GM19238 (cell line): ENCODE measurements at regions not wholly inside any gene's neighbourhood (a gene's known extent, or its start where the extent isn't known, plus 50 kb on each side); places are given as distances from the start of the nearest gene placed in this dataset.

ENCODE experiments used
- DNase-seq: peaks from one replicate; pipeline ENCODE4 v3.0.0; 2011; ENCODE audit warnings: low spot score; ENCODE audit not compliant: insufficient read length

- no peak for DNase-seq
Observed at GRCh38 chr7:142375710-142376313, 118.0 kb upstream of the PRSS58 start.

- DNase-seq: no peak
Observed at GRCh38 chr7:142372727-142373126, 114.9 kb upstream of the PRSS58 start.

- DNase-seq: no peak
Observed at GRCh38 chr7:142371586-142372377, 113.9 kb upstream of the PRSS58 start.

GRCh38 chr7:142365410-142365842 is 107.6 kb upstream of the PRSS58 start:
- DNase-seq: no peak

GRCh38 chr7:142364551-142364950 is 106.7 kb upstream of the PRSS58 start:
- no peak for DNase-seq

GRCh38 chr7:142362349-142362748 is 104.5 kb upstream of the PRSS58 start:
- no peak for DNase-seq

- DNase-seq: no peak
Observed at GRCh38 chr7:142359694-142360279, 101.9 kb upstream of the PRSS58 start.

GRCh38 chr7:142357953-142358520 is 100.2 kb upstream of the PRSS58 start:
- peak; percentile 26 for DNase-seq

GRCh38 chr7:142356166-142356565 is 98.3 kb upstream of the PRSS58 start:
- no peak for DNase-seq

- no peak for DNase-seq
Observed at GRCh38 chr7:142355328-142355727, 97.5 kb upstream of the PRSS58 start.

GRCh38 chr7:142353147-142354060 is 95.5 kb upstream of the PRSS58 start:
- no peak for DNase-seq

GRCh38 chr7:142352543-142352942 is 94.7 kb upstream of the PRSS58 start:
- no peak for DNase-seq

- DNase-seq: no peak
Observed at GRCh38 chr7:142351145-142351544, 93.3 kb upstream of the PRSS58 start.

GRCh38 chr7:142349670-142350405 is 92.0 kb upstream of the PRSS58 start:
- no peak for DNase-seq

GRCh38 chr7:142348921-142349405 is 91.1 kb upstream of the PRSS58 start:
- no peak for DNase-seq

- DNase-seq: no peak
Observed at GRCh38 chr7:142348100-142348499, 90.2 kb upstream of the PRSS58 start.

- DNase-seq: no peak
Observed at GRCh38 chr7:142347091-142347490, 89.2 kb upstream of the PRSS58 start.

- no peak for DNase-seq
Observed at GRCh38 chr7:142345811-142346210, 88.0 kb upstream of the PRSS58 start.

GRCh38 chr7:142338633-142339501 is 81.0 kb upstream of the PRSS58 start:
- DNase-seq: no peak
